GM12872 (cell line): ENCODE measurements at regions not wholly inside any gene's neighbourhood (a gene's known extent, or its start where the extent isn't known, plus 50 kb on each side); places are given as distances from the start of the nearest gene placed in this dataset.

Source experiments
- TF ChIP-seq, protein P1 (sequence below): IDR thresholded peaks from 3 replicates; pipeline ENCODE4 v1.5.1; 2011; ENCODE audit warnings: low read depth, mild to moderate bottlenecking, low read length, moderate library complexity; ENCODE audit not compliant: insufficient read depth

DNA sequence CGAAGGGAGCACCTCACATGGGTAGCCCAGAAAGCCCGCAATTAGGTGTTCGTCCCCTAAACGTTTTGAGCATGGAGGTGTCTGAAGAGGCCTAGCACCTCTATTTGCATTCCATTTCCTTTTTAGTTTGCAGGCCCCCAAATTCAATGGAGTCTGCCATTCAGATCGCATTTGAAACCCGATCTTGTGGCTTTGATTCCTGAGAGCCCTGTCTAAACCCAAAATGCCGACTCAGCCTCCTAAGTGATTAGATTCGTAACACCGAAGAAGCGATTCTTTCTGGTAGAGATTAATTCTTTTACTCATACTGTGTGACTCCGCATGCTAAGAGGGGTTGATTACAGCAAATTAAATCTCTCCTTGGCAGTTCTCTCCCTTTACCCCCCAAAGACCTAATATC, 415.2 kb upstream of the KAZN start:
- TF ChIP-seq, protein P1, sequence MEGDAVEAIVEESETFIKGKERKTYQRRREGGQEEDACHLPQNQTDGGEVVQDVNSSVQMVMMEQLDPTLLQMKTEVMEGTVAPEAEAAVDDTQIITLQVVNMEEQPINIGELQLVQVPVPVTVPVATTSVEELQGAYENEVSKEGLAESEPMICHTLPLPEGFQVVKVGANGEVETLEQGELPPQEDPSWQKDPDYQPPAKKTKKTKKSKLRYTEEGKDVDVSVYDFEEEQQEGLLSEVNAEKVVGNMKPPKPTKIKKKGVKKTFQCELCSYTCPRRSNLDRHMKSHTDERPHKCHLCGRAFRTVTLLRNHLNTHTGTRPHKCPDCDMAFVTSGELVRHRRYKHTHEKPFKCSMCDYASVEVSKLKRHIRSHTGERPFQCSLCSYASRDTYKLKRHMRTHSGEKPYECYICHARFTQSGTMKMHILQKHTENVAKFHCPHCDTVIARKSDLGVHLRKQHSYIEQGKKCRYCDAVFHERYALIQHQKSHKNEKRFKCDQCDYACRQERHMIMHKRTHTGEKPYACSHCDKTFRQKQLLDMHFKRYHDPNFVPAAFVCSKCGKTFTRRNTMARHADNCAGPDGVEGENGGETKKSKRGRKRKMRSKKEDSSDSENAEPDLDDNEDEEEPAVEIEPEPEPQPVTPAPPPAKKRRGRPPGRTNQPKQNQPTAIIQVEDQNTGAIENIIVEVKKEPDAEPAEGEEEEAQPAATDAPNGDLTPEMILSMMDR, result no peak

DNA sequence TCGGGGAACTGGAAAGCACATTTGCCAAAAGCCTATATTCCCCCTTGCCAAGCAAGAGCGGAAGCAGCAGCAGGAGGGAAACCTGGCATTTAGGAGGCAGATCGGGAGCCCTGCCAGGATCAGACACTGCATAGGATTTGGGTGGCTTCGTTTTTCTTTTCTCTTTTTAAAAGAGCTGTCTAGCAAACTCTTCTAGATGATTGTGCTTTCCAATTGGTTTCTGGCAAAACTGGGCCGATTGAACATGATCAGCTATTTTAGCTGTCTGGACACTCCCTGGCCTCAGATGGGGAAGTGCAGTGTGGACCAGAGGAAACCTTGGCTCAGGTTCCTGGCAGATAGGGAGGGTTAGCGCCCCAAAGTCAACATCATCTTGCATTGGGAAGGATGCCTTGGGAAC, 414.0 kb upstream of the KAZN start:
- TF ChIP-seq, protein P1, result no peak

DNA sequence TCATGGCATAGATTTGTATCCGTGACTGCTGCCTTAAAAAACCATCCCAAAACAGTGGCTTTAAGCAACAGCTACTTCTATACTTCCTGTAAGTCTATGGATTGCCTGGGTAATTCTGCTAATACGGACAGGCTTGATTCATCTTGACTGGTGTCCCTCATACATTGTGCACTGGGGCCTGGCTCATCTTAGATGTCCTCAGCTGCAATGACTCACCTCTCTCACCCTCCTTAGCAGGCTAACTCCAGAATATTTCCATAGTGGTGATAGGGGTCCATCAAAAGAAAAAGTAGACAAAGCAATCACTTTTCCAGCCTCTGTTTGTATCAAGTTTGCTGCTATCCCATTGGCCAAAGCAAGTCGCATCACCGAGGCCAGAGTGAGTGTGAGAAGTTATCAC, 409.1 kb upstream of the KAZN start:
- TF ChIP-seq, protein P1, result no peak

GRCh38 chr1:14190508-14190907, 408.0 kb upstream of the KAZN start:
- TF ChIP-seq, protein P1, result no peak

GRCh38 chr1:14194511-14194910, 404.0 kb upstream of the KAZN start:
- TF ChIP-seq, protein P1, result no peak

DNA sequence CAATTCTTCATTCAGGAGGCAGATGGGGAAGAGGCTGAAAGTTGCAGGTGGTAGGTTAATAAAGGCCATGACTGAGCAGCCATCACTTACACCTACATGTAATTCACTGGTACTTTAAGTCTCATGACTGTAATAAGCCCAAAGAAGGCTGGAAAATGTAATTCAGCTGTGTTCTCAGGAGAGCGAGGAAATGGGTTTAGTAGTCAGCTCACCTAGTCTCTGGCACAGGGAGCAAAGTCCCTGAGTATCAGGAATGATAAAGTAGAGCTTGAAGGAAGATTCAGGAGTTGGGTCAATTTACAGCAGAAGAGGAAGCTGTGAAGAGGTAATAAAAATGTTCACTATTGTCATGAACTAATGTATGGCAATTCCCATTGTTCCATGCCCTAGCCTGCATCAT, 393.4 kb upstream of the KAZN start:
- TF ChIP-seq, protein P1, result no peak

- TF ChIP-seq, protein P1, result no peak
Measured at GRCh38 chr1:14215151-14215550, 383.3 kb upstream of the KAZN start.

DNA sequence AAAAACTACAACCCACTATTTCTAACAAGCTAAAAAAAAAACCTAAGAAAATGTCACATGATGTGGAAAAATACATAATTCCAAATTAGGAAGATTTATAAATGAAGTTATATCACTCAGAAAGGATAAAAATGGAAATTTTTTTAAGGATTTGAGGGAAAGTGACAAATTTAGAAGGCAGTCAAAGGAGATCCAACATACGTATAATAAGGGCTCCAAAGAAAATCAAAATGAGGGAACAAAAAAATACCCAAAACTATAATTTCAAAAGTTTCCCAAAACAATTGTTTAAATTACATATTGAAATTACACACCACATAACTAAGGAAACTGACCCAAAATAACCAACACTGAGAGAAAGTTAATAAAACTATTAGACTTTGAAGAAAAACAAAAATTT, 381.1 kb upstream of the KAZN start:
- TF ChIP-seq, protein P1, result no peak
